ENCODE measurements at regions not wholly inside any gene's neighbourhood (a gene's known extent, or its start where the extent isn't known, plus 50 kb on each side); places are given as distances from the start of the nearest gene placed in this dataset.

- DNase-seq (ENCODE audit: low read depth): peak; percentile 52
Measured at GRCh38 chr2:234335661-234336228, 161.1 kb downstream of the ARL4C start.

GRCh38 chr2:234334756-234335155 is 162.1 kb downstream of the ARL4C start:
- no peak for DNase-seq (ENCODE audit: low read depth)

GRCh38 chr2:234334151-234334550 is 162.7 kb downstream of the ARL4C start:
- no peak for DNase-seq (ENCODE audit: low read depth)

- DNase-seq (ENCODE audit: low read depth): no peak
Measured at GRCh38 chr2:234333168-234334130, 163.4 kb downstream of the ARL4C start.

- DNase-seq (ENCODE audit: low read depth): no peak
Measured at GRCh38 chr2:234331966-234332365, 164.9 kb downstream of the ARL4C start.

GRCh38 chr2:234331566-234331965 is 165.3 kb downstream of the ARL4C start:
- no peak for DNase-seq (ENCODE audit: low read depth)

- DNase-seq (ENCODE audit: low read depth): no peak
Measured at GRCh38 chr2:234330902-234331301, 166.0 kb downstream of the ARL4C start.

- DNase-seq (ENCODE audit: low read depth): no peak
Measured at GRCh38 chr2:234329202-234329960, 167.5 kb downstream of the ARL4C start.

GRCh38 chr2:234328444-234328990 is 168.4 kb downstream of the ARL4C start:
- no peak for DNase-seq (ENCODE audit: low read depth)

GRCh38 chr2:234326694-234327093 is 170.2 kb downstream of the ARL4C start:
- DNase-seq (ENCODE audit: low read depth): no peak

- no peak for DNase-seq (ENCODE audit: low read depth)
Measured at GRCh38 chr2:234324116-234324515, 172.8 kb downstream of the ARL4C start.

GRCh38 chr2:234322766-234323465 is 174.0 kb downstream of the ARL4C start:
- no peak for DNase-seq (ENCODE audit: low read depth)

- no peak for DNase-seq (ENCODE audit: low read depth)
Measured at GRCh38 chr2:234320066-234320465, 176.8 kb downstream of the ARL4C start.

- DNase-seq (ENCODE audit: low read depth): no peak
Measured at GRCh38 chr2:234318361-234318760, 178.5 kb downstream of the ARL4C start.

GRCh38 chr2:234313558-234313957 is 183.3 kb downstream of the ARL4C start:
- no peak for DNase-seq (ENCODE audit: low read depth)

GRCh38 chr2:234310166-234310565 is 186.7 kb downstream of the ARL4C start:
- DNase-seq (ENCODE audit: low read depth): no peak

GRCh38 chr2:234309431-234309830 is 187.4 kb downstream of the ARL4C start:
- DNase-seq (ENCODE audit: low read depth): no peak

- DNase-seq (ENCODE audit: low read depth): peak; percentile 72
Measured at GRCh38 chr2:234308813-234309195, 188.1 kb downstream of the ARL4C start.

- DNase-seq (ENCODE audit: low read depth): no peak
Measured at GRCh38 chr2:234308073-234308812, 188.6 kb downstream of the ARL4C start.

- no peak for DNase-seq (ENCODE audit: low read depth)
Measured at GRCh38 chr2:234307322-234307961, 189.4 kb downstream of the ARL4C start.

Measured in T-helper 22 cell (primary cell).